GM12874 (cell line): ENCODE measurements at regions not wholly inside any gene's neighbourhood (a gene's known extent, or its start where the extent isn't known, plus 50 kb on each side); places are given as distances from the start of the nearest gene placed in this dataset.

Experiments
- TF ChIP-seq, protein P1 (sequence below): IDR thresholded peaks from 2 replicates; pipeline ENCODE4 v1.5.1; 2011; ENCODE audit warnings: low read depth, mild to moderate bottlenecking, control low read depth, low read length, moderate library complexity; ENCODE audit not compliant: insufficient read depth

DNA sequence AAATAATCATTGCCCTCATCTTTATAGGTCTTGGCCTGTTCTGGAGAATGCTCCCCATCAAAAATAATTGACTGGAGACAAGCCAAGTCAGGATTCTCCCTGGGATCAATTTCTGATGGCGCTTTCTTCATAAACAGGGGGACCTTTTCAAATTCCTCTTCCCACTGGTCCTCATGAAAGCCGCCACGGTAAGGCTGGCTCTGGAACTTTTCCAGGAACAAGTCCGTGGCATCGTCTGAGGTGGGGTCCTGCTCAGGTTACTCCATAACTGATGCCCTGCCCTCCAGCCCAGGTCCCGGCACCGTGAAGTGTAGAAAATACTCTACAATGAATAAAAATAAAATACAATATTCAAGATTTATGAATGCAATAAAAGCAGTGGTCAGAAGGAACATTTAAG, 79.4 kb upstream of the IGFBP3 start:
- TF ChIP-seq, protein P1, sequence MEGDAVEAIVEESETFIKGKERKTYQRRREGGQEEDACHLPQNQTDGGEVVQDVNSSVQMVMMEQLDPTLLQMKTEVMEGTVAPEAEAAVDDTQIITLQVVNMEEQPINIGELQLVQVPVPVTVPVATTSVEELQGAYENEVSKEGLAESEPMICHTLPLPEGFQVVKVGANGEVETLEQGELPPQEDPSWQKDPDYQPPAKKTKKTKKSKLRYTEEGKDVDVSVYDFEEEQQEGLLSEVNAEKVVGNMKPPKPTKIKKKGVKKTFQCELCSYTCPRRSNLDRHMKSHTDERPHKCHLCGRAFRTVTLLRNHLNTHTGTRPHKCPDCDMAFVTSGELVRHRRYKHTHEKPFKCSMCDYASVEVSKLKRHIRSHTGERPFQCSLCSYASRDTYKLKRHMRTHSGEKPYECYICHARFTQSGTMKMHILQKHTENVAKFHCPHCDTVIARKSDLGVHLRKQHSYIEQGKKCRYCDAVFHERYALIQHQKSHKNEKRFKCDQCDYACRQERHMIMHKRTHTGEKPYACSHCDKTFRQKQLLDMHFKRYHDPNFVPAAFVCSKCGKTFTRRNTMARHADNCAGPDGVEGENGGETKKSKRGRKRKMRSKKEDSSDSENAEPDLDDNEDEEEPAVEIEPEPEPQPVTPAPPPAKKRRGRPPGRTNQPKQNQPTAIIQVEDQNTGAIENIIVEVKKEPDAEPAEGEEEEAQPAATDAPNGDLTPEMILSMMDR: no peak

DNA sequence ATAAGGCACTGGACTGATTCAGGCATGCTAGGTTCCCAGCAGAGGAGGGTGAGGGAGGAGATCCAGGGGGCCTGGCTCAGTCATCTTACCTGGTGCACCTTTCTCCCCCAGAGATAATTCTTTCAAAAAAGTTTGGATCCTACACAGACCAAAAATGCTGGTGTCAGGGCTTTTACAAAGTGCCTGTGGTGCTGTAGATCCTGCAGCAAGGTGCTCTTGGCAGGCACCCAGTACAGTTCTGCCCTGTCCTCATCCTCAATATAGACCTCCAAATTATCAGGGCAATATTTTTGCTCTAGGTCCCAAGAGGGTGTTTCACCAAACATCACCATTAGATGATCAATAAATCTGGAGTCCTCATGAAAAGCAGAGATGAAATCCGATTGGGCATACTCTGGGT, 78.5 kb upstream of the IGFBP3 start:
- TF ChIP-seq, protein P1: no peak

DNA sequence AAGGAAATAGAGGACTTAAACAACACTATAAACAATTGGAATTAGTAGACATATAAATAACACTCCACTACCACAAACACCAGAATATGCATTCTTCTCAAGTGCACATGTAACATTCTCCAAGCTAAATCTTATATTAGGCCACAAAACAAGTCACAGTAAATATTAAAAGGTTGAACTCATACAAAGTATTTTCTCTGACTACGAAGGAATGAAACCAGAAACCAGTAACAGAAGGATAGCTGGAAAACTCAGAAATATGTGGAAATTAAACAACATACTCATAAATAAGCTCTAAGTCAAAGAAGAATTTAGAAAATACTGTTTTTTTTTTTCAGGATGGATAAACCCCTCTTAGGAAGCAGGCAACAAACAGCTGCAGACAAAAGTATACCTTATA, 77.4 kb upstream of the IGFBP3 start:
- TF ChIP-seq, protein P1: no peak

DNA sequence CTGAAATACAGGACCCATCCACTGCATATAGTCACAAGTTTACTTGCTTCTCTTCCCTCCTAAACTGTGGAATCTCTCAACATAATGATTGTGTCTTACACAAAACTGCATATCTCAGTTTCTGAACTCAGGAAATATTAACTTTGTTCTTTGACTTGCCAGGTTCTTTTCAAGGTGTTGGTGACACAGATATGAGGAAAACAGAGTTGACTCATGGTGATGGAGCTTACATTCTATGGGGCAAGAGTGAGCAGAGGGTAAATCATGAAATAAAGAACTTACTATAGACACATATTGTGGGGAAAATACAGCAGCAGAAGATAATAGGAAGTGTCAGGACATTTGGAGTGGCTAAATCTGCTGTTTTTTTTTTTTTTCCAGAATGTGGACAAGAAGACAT, 72.5 kb upstream of the IGFBP3 start:
- TF ChIP-seq, protein P1: no peak

DNA sequence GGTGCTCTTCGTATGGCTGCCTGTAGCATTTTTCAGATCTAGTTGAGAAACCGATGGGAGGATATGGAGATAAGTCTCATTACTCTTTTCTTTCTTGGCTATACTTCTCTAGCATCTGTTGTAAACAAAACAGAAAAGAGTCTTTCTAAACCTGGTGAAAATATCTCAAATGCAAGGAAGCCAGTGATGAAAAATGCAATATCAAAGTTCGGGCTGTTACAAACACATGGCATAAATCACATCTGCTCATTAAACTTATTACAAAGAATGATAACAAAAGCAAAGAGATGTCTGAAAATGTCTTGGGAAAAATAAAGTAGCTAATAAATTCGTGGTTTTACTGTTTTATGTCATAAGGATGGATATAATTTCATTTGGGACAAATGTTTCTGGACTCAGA, 71.8 kb upstream of the IGFBP3 start:
- TF ChIP-seq, protein P1: no peak

DNA sequence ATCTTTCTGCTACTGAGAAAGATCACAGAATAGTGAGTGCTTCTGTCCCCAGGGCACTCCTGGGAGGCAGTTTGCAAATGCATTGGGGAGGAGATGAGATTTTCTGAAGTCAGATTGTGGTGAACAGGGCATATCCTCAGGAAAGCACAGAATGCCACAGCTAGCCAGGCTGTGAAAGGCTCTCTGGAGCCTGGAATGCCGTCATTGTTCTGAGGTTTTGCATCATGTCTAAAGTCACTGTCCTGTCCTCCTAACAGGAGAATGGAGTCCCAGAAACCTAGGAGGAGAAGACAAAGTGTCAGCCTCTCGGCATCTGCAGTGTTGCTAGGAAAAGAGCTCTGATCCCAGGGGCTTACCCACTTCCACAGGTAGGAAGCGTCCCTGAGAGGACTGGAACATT, 69.2 kb upstream of the IGFBP3 start:
- TF ChIP-seq, protein P1: no peak

DNA sequence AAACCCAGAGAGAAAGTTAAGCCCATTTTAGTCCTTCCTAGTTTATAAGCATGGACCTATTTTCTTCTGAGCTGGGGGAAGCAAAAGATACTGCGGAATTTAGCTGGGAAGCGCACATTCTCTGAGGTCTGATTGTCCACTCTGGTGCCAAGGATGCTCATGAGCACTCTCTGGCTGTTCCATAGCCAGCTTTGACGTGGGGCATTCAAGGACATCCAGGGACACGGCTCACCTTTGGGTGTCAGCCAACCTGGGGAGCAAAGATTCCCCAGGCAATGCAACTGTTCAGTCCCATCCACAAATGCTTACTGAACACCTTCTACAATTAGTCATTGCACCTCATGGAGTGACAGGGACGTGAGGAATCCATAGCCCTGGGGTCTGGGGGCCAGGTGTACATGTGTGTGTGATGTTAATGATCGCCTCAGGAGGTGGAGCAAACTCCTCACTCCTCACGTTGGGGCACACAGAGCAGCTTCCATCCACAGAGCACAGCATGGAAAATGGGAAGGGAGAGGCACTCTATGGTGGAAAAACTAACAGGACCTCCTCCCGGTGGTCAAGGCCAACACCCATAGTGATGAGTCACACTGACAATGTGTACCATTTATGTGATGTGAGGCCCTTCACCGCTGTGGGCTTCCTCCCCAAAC, 67.5 kb upstream of the IGFBP3 start:
- TF ChIP-seq, protein P1: no peak
